Stimulated activated CD8-positive, alpha-beta memory T cell treated with anti-CD3 and anti-CD28 coated beads, Interleukin-12 subunit alpha, Interleukin-12 subunit beta, amount 100 ng/mL, for 4 hours (primary cell): ENCODE measurements at regions not wholly inside any gene's neighbourhood (a gene's known extent, or its start where the extent isn't known, plus 50 kb on each side); places are given as distances from the start of the nearest gene placed in this dataset.
"Not testable (repeated sequence)": the region's sequence is repeated elsewhere in the genome, so short reads cannot be mapped to it uniquely, and the experiment has no call there.

Source experiments
- DNase-seq: peaks from one replicate; pipeline ENCODE4 v3.0.0-alpha.2; 2020; ENCODE audit warnings: low read depth

- DNase-seq = no peak
Measured at GRCh38 chr2:118387509-118387908, 299.2 kb downstream of the INSIG2 start.

- no peak for DNase-seq
Measured at GRCh38 chr2:118386641-118387302, 298.5 kb downstream of the INSIG2 start.

- DNase-seq = no peak
Measured at GRCh38 chr2:118380915-118381653, 292.8 kb downstream of the INSIG2 start.

GRCh38 chr2:118375907-118376485, 287.7 kb downstream of the INSIG2 start:
- DNase-seq = no peak

- DNase-seq = no peak
Measured at GRCh38 chr2:118374974-118375755, 286.9 kb downstream of the INSIG2 start.

- DNase-seq = no peak
Measured at GRCh38 chr2:118372886-118373830, 284.9 kb downstream of the INSIG2 start.

GRCh38 chr2:118371515-118371914, 283.2 kb downstream of the INSIG2 start:
- no peak for DNase-seq

GRCh38 chr2:118369521-118369920, 281.2 kb downstream of the INSIG2 start:
- not testable (repeated sequence) for DNase-seq

GRCh38 chr2:118363604-118364003, 275.3 kb downstream of the INSIG2 start:
- no peak for DNase-seq

GRCh38 chr2:118356051-118356450, 267.8 kb downstream of the INSIG2 start:
- DNase-seq = no peak

GRCh38 chr2:118351796-118352195, 263.5 kb downstream of the INSIG2 start:
- no peak for DNase-seq

GRCh38 chr2:118350621-118351020, 262.4 kb downstream of the INSIG2 start:
- DNase-seq = no peak

- no peak for DNase-seq
Measured at GRCh38 chr2:118349365-118349764, 261.1 kb downstream of the INSIG2 start.

- DNase-seq = no peak
Measured at GRCh38 chr2:118348380-118349034, 260.2 kb downstream of the INSIG2 start.

- DNase-seq = no peak
Measured at GRCh38 chr2:118345465-118345864, 257.2 kb downstream of the INSIG2 start.

GRCh38 chr2:118340103-118340502, 251.8 kb downstream of the INSIG2 start:
- no peak for DNase-seq

- no peak for DNase-seq
Measured at GRCh38 chr2:118339386-118339785, 251.1 kb downstream of the INSIG2 start.

GRCh38 chr2:118333664-118334063, 245.4 kb downstream of the INSIG2 start:
- DNase-seq = no peak

- no peak for DNase-seq
Measured at GRCh38 chr2:118325321-118325955, 237.2 kb downstream of the INSIG2 start.

- DNase-seq = no peak
Measured at GRCh38 chr2:118322406-118322805, 234.1 kb downstream of the INSIG2 start.
